ENCODE measurements at regions not wholly inside any gene's neighbourhood (a gene's known extent, or its start where the extent isn't known, plus 50 kb on each side); places are given as distances from the start of the nearest gene placed in this dataset.
"Not testable (repeated sequence)": the region's sequence is repeated elsewhere in the genome, so short reads cannot be mapped to it uniquely, and the experiment has no call there.

DNA sequence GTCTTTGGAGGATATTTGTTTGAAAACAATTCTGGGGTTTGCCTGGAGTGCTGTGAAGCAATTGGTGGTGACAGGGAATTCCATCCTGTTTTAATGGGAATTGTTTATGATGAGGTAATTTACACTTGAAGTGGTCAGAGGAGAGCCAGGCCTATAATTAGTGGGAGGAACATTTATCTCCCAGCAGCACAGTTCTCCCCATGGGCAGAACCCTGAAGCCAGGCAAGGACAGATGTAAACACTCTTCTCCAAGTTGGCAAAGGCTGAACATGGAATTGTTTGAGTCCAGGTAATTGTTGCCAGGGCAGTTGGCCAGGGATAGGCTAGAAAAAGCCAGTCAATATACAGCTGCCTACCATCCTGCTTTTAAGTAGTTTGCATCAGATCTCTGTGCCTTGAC, 789.7 kb downstream of the FRK start:
- no peak for DNase-seq (ENCODE audit: low read depth in 2 of 2)

DNA sequence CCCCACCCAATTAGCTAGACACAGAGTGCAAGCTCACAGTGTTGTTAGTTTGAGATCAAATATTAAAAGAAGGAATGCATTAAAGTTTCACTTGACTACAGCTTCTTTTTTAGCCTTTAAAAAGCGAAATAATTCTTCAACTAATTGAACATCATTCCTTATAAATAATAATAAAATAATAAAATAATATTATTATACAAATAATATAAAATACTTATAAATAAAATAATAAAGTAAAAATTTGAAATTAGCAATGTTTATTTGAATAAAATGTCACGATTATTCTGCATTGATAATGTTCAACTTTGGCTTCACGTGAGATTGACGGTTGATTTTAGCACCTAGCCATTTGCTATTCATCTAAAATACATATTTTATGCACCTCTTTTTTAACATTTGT, 819.3 kb downstream of the FRK start:
- no peak for DNase-seq (ENCODE audit: low read depth in 2 of 2)

DNA sequence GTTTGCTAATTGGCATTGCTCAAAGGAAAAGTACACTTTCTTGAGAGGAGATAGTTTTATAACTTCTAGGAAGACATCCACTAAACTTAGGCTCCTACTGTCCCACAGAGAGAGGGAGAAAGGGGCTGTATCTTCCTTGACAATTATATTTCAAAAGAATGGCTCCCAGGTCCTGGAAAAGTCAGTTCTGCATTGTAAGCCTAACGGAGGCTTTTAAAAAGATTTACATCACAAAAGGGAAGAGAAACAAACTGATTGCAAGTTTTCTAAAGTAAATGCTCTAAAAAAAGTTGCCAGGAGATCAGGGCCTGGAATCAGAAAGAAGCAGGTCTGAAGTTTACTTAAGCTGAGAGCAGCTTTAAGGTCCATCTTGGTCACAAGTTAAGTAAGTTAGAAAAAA, 839.5 kb downstream of the FRK start:
- no peak for DNase-seq (ENCODE audit: low read depth in 2 of 2)

DNA sequence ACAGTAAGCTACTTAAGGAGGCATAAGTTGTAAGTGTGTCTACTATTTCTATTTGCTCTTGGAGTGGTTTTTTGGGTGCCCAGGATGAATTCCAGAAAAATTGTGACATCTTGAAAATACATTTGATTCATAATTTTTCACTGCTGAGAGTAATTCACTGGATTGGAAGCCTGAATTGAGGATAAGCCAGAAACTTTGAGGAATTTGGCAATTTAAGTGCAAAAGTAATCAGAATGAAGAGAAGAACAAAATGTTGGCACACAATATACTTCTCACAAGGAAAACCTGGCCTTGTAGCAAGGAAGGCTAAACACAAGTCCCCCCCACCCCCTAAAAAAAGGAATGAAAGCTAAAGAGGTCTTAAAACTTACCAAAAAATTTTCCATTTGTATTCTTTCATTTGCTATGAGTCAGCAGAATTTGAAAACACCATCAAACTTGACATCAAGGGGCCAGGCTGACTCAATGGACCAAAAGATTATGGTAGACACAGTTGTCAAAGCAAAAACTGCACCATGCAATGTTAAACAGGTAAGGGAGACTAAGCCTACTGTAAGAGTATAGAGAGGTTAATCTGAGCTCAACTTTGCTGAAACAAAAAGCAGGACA, 840.0 kb downstream of the FRK start:
- DNase-seq (ENCODE audit: low read depth in 2 of 2): no peak

DNA sequence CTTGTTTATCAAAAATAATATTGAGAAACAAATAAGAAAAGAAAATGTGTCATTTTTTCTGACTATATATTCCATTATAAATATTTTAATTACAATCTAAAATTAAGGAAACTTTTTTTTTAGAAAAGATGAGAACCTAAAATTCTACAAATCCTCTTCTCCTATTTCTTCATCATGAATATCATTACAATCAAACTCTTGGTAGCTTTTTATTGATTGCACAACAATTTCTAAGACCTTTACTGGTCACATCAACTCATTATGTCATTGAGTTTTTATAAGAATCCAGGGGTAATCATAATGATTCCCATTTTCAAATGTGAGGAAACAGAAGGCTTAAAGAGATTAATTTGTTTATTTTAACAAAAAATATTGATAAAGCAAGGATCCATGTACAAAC, 841.0 kb downstream of the FRK start:
- DNase-seq (ENCODE audit: low read depth in 2 of 2): no peak

DNA sequence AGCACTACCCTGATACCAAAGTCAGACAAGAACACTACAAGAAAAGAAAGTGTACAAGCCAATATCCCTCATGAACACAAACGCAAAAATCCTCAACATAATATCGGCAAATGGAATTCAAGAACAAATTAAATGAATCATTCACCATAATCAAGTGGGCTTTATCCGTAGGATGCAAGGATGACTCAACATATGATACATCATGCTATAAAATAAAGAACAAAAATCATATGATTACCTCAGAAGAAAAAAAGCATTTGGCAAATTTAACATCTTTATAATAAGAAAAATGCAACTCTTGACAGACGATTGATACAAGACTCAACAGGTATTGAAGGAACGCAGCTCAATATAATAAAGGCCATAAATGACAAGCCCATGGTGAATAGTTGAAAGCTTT, 843.9 kb downstream of the FRK start:
- DNase-seq (ENCODE audit: low read depth in 2 of 2): no peak

DNA sequence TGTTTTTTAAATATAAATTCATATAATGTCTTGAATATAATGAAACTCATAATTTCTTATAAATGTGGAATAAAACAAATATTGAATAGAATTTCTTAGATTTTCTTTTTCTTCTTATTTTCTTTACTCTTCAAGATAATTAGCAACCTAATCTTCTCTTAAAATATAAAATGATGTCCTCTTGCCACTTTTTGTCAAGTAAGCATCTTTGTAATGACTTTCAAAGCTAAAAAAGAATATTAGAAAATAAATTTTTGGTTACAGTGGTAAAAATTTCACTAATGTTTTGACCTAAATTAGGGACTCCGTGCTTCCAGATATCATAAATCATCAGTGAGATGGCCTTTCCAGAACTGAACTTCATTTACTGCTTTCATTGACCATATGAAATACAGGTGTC, 846.4 kb downstream of the FRK start:
- no peak for DNase-seq (ENCODE audit: low read depth in 2 of 2)

DNA sequence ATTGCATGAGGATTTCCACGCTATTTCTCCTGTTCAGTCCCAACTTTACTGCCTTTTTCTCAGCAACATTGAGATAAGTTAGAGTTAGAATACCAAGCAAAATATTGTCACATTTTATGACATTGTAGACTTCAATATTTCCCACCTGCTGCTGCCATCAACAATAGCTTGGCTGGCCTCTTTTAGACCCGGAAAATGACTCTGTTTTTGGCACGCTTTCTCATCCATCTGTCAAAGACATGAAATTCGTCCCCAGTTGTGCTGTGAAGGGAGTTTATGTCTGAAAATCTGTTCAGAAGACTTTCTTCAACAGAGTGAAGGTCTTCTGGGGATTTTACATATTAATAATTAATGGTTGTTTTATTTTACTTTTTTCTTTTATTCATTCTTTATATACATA, 857.3 kb downstream of the FRK start:
- no peak for DNase-seq (ENCODE audit: low read depth in 2 of 2)

DNA sequence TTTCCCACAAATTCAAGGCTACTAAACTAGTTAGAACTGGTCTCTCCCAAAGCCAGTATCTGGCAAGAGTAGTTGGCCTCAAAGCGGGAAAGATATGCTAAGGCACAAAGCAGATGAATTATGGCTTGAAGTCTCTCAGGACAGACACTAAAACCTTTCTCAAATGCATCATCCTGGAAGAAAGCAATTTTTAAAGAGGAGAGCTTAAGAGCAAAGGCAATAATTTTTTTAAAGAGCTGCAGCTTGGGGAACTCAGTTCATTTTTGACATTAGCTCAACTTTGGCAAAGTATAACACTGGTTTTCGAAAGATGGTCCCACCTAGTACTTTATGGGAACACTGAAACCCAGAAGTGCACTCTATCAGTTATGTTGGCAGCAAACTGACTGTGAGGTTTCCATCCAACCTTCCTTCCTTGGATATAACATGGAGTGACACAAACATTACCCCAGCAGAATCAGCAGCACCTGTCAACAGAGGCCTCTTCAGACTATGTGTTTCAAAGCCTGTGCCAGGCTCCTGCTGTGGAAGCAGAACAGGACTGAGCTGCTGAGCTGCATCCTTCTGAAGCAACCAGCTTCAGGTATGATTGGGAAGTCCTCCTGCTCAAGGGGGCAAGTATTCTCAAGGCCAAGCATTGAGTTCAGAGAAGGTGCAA, 852.3 kb upstream of the HS3ST5 start:
- DNase-seq (ENCODE audit: low read depth in 2 of 2): no peak

DNA sequence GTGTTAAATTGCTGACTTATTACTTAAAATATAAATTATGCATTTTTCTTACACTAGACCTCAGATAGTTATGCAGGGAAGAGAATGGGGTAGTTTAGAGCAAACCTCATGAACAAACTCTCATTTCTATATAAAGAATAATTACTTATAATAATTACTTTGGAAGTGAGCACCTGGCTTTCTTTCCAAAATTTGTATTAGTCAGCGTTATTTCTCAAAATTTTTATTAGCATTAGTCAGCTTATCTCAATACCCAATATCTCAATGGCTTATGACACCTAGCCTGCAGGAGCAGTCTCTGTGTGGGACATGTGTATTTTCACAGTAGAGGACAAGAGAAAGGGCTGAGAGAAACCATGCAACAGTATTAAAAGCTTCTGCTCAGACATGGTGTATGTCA, 849.2 kb upstream of the HS3ST5 start:
- DNase-seq (ENCODE audit: low read depth in 2 of 2): no peak

DNA sequence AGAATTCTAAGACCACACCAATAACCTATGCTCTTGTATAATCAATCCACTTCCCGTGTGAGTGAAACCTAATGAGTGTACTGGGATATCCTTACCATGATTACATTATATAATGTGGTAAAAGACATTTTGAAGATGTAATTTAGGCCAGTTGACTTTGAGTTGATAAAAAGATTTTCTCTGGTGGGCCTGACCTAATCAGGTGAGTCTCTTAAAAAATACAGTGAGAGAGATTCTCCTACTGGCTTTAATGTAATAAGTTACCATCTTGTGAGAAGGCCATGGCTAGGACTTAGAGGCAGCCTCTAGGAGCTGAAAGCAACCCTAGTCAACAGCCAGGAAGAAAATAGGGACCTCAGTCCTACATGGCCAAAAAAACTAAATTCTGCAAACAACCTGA, 847.7 kb upstream of the HS3ST5 start:
- DNase-seq (ENCODE audit: low read depth in 2 of 2): no peak

DNA sequence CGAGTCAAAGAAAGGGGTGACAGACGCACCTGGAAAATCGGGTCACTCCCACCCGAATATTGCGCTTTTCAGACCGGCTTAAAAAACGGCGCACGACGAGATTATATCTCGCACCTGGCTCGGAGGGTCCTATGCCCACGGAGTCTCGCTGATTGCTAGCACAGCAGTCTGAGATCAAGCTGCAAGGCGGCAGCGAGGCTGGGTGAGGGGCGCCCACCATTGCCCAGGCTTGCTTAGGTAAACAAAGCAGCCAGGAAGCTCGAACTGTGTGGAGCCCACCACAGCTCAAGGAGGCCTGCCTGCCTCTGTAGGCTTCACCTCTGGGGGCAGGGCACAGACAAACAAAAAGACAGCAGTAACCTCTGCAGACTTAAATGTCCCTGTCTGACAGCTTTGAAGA, 832.6 kb upstream of the HS3ST5 start:
- not testable (repeated sequence) for DNase-seq (ENCODE audit: low read depth in 2 of 2)

DNA sequence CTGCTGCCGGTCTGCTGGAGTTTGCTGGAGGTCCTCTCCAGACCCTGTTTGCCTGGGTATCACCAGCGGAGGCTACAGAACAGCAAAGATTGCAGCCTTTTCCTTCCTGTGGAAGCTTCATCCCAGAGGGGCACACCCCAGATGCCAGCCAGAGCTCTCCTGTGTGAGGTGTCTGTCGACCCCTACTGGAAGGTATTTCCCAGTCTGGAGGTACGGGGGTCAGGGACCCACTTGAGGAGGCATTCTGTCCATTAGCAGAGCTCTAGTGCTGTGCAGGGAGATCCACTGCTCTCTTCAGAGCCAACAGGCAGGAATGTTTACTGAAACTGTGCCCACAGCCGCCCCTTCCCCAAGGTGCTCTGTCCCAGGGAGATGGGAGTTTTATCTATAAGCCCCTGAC, 823.1 kb upstream of the HS3ST5 start:
- not testable (repeated sequence) for DNase-seq (ENCODE audit: low read depth in 2 of 2)

DNA sequence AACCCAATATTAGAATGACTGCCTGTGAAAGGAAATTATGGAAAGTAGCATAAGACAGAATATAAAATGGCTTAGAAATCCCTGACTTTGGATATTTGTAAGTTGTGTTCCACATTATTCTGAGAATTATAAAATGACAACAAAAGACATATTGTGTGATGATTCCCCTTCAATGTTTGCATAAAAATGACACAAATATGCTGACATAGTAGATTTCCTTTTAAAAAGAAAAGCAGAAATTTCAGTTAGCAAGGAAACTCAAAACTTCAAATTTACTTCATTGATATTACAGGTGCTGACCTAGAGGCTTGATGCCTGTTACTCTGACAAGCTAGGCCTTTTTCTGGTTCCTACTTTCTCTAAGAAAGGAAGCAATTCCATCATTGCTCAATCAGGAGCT, 816.9 kb upstream of the HS3ST5 start:
- no peak for DNase-seq (ENCODE audit: low read depth in 2 of 2)

DNA sequence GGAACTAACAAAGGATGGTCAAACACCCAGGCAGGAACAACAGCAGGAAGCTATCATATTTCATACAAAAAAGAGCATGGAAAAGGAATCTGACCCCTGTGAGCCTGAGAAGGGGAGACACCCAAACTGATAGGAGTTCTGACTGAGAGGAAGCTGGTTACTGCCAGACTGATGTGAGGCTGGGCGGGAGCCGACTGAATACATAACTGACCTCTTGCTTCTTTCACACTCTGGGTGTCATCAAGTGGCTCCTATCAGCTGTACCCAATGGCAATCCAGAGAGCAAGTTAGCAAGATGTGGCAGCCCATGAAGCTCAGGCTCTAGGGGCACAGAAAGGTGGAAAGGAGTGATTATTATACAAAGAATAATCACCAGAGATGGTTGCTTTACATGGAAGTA, 795.1 kb upstream of the HS3ST5 start:
- no peak for DNase-seq (ENCODE audit: low read depth in 2 of 2)

DNA sequence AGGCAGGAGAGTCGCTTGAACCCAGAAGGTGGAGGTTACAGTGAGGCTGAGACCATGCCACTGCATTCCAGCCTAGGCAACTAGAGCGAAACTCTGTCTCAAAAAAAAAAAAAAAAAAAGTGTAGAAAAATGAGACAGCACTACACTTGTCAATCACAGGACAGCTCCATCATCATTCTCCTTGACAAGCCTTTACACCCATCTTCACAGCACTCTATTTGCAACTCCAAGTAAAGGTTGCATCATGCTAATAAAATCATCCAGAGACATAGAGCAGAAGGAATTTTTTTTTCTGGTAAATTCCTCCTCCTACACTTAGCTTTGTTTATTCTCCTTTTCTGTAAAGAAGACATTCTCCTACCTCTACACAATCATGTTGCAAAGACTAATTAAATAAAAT, 791.0 kb upstream of the HS3ST5 start:
- no peak for DNase-seq (ENCODE audit: low read depth in 2 of 2)

DNA sequence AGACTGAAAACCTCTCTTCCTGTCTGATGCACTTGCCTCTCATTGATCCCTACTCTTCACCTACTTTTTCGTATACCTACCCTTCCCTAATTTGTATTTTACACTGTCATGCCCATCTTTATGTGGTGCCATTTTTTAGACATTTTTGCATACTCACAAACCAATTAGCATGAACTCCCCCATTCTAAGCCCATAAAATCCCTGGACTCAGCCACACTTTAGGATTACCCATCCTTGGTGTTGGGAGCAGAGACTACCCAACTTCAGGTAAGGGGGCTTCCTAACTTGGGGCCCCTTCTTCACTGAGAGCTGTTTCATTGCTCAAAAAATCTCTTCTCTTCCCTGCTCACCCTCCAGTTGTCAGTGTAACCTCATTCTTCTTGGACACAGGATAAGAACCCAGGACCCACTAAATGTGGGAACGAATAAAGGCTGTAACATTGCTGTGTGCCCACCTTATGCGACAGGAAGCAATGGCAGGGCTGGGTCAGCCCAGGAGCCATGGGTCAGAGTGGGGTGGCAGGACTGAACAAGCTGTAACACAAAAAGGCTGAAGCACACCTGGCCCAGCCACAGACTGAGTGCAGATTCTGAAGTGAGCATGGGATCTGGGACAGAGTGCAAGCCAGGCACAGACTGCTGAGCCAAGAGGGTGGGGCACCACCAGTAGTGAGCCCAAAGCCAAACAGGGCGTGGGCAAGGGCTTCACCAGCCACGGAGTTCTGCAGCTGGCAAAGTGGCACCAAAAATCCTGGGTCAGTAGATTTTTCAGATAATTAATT, 789.1 kb upstream of the HS3ST5 start:
- DNase-seq (ENCODE audit: low read depth in 2 of 2): no peak

DNA sequence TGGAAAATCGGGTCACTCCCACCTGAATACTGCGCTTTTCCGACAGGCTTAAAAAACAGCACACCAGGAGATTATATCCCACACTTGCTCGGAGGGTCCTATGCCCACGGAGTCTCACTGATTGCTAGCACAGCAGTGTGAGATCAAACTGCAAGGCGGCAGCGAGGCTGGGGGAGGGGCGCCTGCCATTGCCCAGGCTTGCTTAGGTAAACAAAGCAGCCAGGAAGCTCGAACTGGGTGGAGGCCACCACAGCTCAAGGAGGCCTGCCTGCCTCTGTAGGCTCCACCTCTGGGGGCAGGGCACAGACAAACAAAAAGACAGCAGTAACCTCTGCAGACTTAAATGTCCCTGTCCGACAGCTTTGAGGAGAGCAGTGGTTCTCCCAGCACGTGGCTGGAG, 778.7 kb upstream of the HS3ST5 start:
- DNase-seq (ENCODE audit: low read depth in 2 of 2): not testable (repeated sequence)

DNA sequence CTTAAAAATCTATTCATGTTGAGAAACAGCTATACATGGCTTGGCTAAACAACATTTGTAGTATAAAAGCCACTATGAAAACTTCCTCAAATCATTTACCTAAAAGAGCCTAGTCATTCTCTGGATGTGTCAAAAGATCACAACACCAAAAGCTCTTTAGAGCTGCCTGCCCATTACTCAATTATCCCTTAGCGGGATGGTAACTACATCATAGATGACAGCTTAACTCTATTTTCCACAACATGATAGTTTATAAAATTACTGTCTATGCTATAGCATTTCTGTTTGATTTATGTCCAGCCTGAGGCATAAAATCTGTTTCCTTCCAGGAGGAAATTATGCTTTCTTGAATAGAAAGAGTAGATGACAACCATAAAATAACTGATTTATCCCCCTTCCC, 777.6 kb upstream of the HS3ST5 start:
- no peak for DNase-seq (ENCODE audit: low read depth in 2 of 2)

DNA sequence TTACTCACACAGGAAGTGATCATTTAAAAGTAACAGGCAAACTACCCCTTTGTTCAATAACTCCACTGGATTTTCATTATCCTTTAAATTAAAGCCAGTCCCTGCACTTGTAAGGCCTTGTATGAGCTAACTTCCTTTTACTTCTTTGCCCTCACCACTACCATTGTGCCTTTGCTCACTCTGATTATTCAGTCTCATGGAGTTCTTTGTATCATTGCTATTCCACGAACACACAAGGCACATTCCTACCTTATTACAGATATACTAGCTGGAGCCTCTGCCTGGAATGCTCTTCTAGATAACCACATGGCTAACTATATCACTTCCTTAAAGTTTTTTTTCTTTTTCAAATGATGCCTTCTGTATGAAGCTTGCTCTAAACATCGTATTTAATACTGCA, 748.6 kb upstream of the HS3ST5 start:
- no peak for DNase-seq (ENCODE audit: low read depth in 2 of 2)

DNA sequence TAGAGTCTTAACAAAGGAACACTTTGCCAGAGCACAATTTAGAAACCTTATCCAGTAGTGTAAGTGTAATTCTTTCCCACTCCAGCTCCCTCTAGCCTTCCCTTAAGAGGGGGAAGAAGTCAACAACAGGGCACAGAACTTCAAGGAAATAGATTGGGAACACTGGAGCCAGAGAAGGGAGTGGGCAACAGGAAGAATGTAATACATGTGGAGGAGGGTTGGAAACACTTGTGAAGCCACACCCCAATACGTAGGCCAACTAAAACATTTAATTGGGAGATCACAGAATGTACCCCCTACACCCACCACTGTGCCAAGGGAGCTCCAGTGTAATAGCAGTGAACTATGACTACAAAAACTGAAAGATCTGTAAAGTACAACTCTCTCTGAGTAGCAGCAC, 735.7 kb upstream of the HS3ST5 start:
- DNase-seq (ENCODE audit: low read depth in 2 of 2): no peak

DNA sequence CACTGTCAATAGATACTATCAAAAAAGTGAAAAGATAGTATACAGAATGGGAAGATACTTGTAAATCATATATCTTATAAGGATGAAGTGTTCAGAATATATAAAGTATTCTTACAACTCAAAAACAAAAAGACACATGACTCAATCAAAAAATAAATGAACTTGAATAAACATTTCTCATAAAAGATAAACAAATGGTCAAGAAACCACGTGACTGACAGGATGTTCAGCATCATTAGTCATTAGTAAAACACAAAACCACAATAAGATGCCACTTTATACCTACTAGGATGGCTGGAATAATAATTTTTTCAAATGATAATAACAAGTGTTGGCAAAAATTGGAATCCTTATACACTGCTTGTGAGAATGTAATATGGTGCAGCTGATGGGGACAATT, 729.1 kb upstream of the HS3ST5 start:
- DNase-seq (ENCODE audit: low read depth in 2 of 2): no peak

DNA sequence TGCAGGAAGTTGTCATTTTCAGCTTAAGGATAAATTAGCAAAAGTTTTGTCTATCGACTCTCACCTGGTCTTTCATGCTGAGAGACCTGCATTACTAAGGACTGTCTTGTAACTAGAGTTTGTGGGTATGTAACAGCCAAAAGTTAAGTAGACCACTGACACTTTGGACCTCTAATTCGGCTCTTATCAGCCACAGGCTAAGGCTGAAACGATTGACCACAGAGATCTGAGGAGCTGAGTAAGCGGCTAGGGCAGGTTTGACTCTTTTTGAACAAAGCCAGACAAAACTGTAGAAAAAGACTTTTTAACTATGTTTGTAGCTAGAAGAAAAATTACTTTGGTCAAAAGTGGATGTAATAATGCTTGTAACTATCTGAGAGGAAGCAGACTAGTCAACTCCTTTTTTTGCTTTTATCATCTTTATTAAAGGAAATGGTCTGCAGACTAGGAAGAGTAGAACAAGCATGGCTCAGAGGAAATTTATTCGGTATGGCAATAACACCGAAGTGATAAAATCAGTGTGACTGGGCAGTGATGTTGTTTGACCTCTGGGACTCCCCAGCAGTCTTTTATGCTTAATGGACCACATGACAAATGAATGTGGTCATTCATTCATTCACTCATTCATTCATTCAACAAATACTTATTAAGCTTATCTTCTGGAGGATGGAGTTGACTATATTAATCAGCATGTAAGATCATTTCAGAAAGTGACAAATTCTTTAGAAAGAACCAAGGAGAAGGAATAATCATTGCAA, 725.0 kb upstream of the HS3ST5 start:
- DNase-seq (ENCODE audit: low read depth in 2 of 2): no peak
